A172 (cell line): ENCODE measurements at regions not wholly inside any gene's neighbourhood (a gene's known extent, or its start where the extent isn't known, plus 50 kb on each side); places are given as distances from the start of the nearest gene placed in this dataset.

Experiments used
- DNase-seq: peaks from one replicate; pipeline ENCODE4 v3.0.0-alpha.2; 2015; ENCODE audit warnings: low spot score

DNA sequence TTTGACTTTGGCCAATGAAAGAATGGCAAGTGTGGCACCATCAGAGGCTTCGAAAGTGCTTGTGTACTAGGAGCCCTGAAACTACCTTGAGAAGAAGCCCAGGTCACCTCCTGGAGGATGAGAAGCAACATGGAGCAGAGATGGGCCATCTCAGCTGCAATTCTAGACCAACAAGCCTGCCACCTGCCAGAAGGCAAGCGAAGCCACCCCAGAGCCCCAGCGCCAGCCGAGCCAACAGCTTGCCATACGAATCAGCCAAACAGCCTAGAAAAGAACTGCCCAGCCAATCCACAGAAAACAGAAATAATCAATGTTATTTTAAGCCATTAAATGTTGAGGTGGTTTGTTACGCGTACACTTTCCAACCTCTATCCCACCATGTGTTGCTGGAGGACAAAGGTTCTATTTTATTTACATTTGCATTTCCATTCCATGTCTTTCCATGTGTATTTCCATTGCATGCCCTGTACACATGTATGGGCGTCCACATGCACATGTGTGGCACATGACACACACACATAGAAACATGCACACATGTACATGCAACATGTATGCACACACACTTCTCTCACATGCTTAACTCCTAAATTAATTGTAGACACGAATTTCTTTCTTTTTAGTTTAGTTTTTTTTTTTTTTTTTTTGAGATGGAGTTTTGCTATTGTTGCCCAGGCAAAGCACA, 144.3 kb upstream of the TNRC6C start:
- DNase-seq, result no peak

DNA sequence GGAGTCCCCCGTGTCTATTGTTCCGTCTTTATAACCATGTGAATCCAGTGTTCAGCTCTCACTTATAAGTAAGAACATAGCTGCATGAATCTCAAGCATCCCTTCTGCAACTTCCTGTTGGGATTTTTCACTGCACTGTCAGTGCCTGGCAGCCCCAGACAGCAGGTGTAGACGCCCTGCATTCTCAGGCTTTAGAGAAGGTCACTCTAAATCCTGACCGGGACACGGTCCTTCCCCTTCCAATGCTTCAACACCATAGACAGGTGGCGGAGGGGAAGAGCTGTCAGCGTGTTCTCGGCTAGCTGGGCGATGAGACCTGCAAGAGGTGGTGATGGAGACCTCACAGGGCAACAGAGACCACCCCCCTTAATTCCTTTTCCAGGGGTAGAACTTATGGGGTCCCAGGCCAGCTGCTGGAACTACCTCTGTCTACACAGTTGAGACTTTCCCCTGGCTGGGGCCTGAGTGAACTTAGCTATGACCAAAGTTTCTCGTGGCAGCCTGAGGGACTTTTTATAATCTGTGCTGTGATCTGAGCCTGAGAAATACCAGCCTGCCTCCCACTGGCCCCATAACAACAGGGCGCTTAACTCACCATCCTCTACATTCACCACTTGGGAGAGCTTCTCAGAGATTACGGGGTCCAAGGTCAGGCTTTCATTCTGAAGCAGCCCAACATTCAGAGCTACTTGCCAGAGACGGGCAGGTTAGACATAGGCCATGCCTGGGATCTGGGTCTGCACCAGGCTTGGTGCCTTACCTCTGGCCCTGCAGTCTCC, 143.2 kb upstream of the TNRC6C start:
- no peak for DNase-seq

GRCh38 chr17:77817953-77818352, 140.6 kb upstream of the TNRC6C start:
- peak; percentile 31 for DNase-seq

DNA sequence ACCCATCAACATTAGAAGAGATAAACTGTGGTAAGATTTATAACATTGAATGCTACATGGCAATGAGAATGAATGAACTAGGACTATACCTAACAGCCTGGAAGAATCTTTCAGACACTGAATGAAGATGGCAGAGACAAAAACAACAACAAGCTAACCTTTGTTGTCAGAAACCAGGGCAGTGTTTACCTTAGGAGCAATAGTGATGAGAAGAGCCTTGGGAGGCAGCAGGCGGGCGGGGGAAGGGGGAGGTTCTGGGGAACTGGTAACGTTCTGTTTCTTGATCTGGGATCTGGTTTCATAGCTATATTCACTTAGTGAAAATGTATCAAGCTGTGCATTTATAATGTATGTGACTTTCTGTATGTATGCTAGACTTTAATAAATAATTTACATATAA, 139.0 kb upstream of the TNRC6C start:
- DNase-seq, result no peak

DNA sequence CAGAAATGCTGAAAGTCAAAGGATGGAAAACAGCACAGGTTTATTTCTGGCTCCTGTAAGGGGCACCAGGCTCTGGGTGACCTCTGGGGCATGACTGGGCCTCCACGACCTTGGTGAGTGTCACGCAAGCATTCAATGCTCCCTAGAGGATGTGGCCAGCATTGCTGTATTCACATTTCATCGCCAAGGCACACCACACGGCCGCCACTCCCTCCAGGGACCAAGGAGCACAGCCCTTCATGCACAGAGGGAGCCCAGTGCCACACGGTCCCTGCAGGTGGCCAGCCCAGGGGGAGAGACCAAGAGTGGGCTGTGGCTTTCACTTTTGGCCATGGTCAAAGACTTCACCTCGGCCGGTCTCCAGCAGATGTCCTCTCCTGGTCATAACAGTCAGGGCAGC, 137.4 kb upstream of the TNRC6C start:
- no peak for DNase-seq

DNA sequence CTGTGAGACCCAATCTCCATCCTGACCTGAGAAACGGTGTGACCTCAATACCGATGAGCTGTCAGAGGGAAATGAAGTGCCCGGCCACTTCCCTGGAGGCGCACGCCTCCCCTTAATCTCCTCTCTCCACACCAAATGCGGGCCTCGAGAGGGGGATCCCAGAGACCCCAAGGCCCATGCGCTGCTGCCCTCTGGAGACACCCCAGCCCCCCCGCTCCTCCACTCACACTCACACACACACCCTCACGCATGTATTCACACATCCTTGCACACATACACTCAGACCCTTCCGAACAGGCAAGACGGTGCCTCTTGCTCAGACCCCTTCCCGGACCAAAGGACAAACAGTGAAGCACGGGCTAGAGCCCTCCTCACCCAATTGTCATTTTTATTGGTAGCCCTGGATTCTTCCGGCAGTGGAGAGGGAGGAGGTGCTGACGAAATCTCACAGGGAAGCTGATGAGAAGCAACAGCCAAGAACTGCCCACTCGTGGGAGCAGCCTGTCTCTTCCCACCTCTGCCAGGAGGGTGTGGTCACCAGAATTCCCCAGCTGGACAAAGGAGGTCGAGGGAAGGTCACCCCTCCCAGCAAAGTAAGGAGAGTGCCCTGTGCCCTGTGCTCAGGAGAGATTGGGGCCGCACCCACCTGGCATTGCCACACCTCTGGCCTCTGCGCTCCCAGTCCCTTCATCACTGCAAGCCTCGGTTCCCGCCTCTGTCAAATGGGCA, 136.0 kb upstream of the TNRC6C start:
- peak; percentile 21 for DNase-seq

GRCh38 chr17:77824102-77824779, 134.3 kb upstream of the TNRC6C start:
- DNase-seq, result no peak

- DNase-seq, result no peak
Observed at GRCh38 chr17:77824780-77825280, 133.7 kb upstream of the TNRC6C start.

- no peak for DNase-seq
Observed at GRCh38 chr17:77825621-77826020, 132.9 kb upstream of the TNRC6C start.

GRCh38 chr17:77826132-77826873, 132.2 kb upstream of the TNRC6C start:
- no peak for DNase-seq

DNA sequence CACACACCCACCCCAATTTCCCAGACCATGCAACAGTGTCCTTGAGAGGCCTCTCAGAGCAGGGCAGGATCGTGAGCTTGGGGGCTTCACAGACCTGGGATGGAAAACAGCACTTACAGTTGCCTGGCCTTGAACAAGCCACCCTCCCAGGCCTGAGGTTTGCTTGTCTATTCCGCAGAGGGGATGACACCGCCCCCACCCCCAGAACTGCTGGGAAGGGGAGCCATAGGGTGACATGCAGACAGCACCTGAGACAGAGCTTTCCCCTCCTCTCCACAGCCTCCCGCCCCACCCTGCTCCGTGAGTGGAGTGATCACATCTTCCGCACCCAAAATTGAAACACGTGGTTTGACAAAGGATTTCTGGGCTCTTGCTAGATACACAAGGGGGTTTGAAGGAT, 131.5 kb upstream of the TNRC6C start:
- DNase-seq, result no peak

- DNase-seq, result no peak
Observed at GRCh38 chr17:77827511-77827910, 131.0 kb upstream of the TNRC6C start.

GRCh38 chr17:77828749-77829539, 129.6 kb upstream of the TNRC6C start:
- no peak for DNase-seq

DNA sequence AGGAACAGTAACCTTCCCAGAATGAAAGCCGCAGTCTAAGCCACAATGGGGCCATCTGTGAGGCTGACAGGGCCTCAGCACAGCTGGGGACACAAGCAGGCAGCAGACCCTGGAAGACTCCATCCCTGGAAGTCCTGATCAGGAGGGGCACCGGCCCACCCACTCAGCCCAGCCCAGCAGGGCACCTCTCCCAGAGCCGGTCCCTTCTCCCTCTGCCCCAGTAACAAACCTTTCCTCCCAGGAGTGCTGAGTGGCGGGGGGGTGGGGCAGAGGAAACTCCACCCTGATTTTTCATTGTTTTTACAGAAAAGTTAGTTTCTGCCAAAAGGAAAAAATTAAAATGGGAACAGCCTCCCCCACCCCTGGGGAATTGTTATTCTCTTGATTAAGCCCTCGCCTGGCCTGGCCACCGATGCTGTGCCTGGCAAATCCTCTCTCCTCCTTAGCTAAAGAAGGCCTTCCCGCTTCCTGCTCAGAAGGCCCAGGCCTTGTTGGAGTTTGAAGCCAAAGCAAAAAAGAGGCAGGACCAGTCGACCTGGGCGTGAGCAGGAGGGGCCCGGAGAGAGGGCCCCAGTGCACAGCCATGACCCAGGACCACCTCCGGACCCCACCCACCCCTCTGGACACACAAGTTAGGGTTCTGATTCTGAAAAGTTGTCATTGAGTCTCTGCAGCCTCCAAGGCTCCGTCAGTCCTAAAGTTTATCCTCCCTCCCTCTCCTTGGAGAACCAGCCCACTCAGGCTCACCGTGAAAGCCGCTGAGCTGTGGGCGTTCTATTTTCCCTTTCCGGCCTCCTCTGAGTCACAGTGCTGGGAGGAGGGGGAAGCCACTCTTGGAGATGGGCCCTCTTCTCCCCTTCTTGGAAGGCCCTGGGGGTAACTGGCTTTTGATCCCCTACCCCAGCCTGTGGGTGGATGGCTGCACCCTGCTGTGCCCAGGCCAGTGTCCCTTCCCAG, 128.4 kb upstream of the TNRC6C start:
- DNase-seq, result peak; percentile 69

- no peak for DNase-seq
Observed at GRCh38 chr17:77830816-77831473, 127.6 kb upstream of the TNRC6C start.

- DNase-seq, result peak; percentile 74
Observed at GRCh38 chr17:77831474-77832179, 126.9 kb upstream of the TNRC6C start.

DNA sequence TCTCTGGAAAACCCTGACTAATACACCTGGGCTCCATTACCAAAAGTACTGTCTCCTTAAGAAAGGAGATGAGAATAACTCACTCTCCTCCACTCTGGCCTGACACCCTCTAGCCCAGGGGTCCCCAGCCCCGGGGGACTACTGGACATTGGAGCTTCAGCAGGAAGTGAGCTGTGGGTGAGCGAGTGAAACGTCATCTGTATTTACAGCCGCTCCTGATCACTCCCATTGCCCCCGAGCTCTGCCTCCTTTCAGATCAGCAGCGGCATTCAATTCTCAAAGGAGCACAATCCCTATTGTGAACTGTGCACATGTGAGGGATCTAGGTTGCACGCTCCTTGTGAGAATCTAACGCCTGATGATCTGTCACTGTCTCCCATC, 126.3 kb upstream of the TNRC6C start:
- DNase-seq, result no peak

GRCh38 chr17:77833769-77834168, 124.7 kb upstream of the TNRC6C start:
- DNase-seq, result no peak
